Stimulated activated naive CD8-positive, alpha-beta T cell treated with anti-CD3 and anti-CD28 coated beads, Interleukin-15, Interleukin-2, amounts not matched to agents 100 U/mL and 50 U/mL, for 24 hours (primary cell): ENCODE measurements at regions not wholly inside any gene's neighbourhood (a gene's known extent, or its start where the extent isn't known, plus 50 kb on each side); places are given as distances from the start of the nearest gene placed in this dataset.
"Not testable (repeated sequence)": the region's sequence is repeated elsewhere in the genome, so short reads cannot be mapped to it uniquely, and the experiment has no call there.

Experiments
- ATAC-seq: fragments of 150-1000 bp; cut with Tn5 transposase; one replicate; pipeline ENCODE4 v1.10.0; 2021
- DNase-seq: peaks from one replicate; pipeline ENCODE4 v3.0.0; 2021

DNA sequence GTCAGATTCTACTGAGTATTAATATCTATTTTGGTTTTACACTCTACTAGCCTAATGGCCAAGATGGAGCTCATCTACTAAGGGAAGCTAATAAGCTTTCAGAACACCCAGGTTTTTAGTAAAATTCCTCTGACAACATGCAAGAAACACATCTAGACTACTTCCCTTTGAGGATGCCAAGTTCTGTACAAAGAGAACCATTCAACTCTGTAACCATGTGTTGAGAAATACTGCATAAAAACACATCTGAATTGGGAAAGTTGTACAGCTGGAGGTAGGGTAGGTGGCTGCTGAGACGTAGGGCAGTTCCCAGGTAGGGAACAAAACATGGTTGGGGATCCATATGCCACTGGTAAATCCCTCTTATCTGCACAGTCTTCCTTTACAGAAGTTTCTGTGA lies 66.2 kb downstream of the SC5D start:
- no peak for ATAC-seq

GRCh38 chr11:121359591-121359990 lies 67.0 kb downstream of the SC5D start:
- no peak for DNase-seq
- no peak for ATAC-seq

More for the DNA sequence above, 66.2 kb downstream of the SC5D start:
- DNase-seq = no peak

- ATAC-seq, DNase-seq: not testable (repeated sequence)
These were observed 70.4 kb downstream of the SC5D start for GRCh38 chr11:121362955-121363354.

DNA sequence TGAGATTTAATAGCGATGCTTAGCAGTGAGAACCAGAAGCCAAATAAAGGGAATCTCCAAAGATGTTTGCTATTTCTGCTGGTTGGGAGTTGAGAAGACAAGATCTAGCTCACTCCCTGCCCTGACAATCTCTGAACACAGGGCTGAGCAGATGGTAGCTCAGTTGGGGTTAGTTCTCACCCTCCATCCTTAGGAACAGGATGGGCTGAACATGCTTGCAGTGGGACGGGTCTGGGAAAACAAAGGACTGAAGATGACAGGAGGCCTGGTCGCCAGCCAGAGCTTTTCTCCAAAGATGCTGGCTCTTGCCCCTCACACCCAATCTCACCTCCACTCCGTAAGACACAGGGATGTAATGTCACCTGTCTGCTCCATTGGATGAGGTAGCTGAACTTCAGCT lies 72.7 kb downstream of the SC5D start:
- DNase-seq (no peak), ATAC-seq (no peak)

- DNase-seq = no peak
- ATAC-seq = no peak
These were observed 73.5 kb downstream of the SC5D start for GRCh38 chr11:121366038-121366437.

DNA sequence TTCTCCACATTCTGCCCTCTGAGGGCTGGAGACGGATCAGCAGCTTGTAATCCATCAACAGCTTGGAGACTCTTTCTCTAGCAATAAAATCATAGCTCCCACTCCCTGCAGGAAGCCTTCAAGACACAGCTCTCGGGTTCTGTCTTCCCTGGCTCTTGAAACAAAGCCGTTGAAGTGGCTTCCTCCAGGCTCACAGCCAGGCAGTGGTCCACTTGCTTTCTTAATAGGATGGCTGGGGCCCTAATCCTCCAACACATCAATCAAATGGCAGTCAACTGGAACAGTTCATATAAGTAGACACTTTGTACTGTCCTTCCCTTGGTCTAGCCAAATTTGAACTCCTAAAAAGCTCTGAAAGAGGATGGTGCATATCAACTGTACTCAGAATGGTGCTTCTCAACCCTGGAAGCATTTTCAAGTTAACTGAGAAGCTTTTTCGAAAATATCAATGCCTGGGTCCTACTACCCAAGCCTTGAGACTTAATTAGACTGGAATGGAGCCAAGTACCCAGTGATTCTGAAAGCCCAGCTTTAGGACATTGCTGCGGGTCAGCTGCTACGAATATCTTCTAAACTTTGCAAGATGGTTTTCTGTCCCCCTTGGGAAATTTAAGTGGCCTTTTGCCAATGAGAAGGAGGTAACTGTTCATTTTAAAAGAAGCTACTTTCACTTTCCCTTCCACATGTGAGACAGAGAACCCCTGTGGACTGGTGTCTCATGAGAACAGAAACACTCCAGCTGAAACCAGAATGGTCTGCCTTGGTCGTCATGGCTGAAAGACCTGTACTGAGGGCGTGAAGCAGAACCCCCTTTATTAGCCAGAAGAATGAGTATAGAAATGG lies 74.7 kb downstream of the SC5D start:
- DNase-seq (no peak), ATAC-seq (peak; percentile 80)

- no peak for ATAC-seq
- DNase-seq = no peak
These were observed 75.3 kb downstream of the SC5D start for GRCh38 chr11:121367844-121368225.

DNA sequence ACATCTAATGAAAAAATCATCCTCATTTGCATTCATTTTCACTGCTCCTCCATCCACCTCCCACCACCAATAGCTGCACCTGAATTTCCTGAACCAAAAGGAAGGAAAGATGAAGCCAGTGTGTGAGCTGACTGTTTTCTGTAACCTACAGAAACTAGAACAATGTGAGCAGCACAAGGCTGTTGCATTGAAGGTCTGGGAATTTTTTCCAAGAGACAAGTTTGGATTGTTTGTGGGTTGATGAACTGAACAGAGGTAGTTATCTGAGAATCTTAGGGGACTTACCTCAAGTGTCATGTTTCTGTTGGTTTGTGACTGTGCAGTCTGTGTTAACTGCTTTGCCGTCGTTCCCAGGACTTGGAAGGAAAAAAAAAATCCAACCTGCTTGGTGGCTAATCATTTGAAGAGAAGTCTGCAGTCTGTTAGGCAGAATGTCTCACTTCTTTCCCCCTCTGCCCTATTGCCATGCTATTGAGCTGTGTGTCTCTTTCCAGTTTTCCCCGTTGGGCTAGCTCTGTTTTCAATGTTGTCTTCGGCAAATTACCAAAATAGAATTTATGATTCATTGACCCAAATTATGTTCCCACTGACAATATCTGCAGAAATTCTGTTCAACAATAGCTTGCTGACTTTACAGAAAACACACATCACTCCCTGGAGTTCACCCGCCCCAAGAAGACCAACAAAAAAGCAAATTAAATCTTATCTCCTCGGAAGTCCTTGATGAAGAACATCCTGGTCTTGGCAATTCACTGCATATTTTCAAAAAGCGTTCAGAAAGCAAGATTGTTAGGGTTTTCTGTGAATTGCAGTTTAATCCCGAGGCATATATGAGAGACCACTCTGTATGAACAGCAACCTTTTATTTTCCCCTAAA lies 76.0 kb downstream of the SC5D start:
- DNase-seq (no peak), ATAC-seq (no peak)

GRCh38 chr11:121369366-121369765 lies 76.8 kb downstream of the SC5D start:
- DNase-seq (no peak), ATAC-seq (no peak)

- no peak for ATAC-seq
These were observed 79.5 kb downstream of the SC5D start for GRCh38 chr11:121372028-121372427.

DNA sequence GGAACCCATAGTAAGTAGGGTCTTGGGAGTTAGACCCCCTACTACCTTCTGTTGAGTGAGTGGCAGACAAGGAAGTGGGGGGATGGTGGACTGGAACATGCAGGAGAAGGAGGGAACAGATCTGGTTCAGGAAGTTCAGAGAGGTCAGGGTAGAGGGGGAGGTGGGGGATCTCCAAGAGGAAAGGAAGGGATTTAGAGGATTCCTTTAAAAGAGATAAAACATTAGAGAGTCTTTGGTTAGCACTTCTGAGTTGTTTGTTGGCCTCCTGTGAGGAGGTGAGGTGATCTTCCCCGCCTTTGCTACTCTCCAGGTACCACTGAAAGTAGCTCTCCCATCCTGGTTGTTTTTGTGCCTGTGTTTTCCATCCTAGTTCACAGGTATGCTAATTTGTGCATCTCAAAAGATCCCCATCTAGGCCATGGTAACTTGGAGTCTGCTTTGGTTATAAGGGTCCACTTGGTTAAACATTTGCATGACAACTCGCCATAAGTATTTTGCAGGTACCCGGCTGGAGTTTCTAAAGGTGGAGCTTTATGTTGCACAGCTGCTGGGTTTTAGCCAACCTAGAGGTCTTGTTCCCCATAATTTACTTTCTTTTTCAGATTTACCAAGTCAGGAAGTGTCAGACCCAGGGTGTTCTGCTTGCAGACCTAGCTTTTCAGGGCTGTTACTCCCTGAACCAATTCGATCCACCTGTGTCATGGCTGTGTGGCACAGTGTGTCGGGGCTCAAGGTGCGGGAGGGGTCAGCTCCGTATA lies 79.3 kb upstream of the SORL1 start:
- no peak for ATAC-seq
- no peak for DNase-seq

More at GRCh38 chr11:121372028-121372427, 79.5 kb downstream of the SC5D start:
- no peak for DNase-seq

- no peak for ATAC-seq
- DNase-seq = no peak
These were observed 77.7 kb upstream of the SORL1 start for GRCh38 chr11:121374286-121374985.

- no peak for ATAC-seq
- DNase-seq = no peak
These were observed 76.0 kb upstream of the SORL1 start for GRCh38 chr11:121376130-121376529.

DNA sequence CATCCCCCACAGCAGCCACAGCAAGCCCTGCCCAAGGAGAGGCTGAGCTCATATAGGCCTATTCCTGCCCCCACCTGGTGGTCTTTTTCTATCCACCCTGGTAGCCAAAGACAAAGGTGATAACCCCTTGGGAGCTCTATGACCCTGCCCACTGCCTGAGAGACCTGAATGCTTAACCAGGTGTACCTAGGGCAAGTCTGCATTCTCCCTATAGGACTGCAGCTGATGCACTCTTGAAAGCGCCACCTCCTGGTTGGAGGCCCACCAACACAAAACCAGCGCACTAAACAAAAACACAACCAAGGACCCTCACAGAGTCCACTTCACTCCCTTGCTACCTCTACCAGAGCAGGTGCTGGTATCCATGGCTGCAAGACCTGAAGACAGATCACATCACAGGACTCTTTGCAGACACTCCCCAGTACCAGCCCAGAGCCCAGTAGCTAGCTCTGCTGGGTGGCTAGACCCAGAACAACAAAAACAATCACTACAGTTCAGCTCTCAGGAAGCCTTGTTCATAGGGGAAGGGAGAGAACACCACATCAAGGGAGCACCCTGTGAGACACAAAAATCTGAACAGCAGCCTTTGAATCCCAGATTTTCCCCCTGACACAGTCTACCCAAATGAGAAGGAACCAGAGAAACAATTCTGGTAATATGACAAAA lies 72.8 kb upstream of the SORL1 start:
- ATAC-seq, DNase-seq: not testable (repeated sequence)

GRCh38 chr11:121383716-121384115 lies 68.4 kb upstream of the SORL1 start:
- ATAC-seq (no peak), DNase-seq (no peak)

GRCh38 chr11:121385688-121386087 lies 66.4 kb upstream of the SORL1 start:
- ATAC-seq = no peak
- no peak for DNase-seq
